ENCODE measurements at regions not wholly inside any gene's neighbourhood (a gene's known extent, or its start where the extent isn't known, plus 50 kb on each side); places are given as distances from the start of the nearest gene placed in this dataset.

DNA sequence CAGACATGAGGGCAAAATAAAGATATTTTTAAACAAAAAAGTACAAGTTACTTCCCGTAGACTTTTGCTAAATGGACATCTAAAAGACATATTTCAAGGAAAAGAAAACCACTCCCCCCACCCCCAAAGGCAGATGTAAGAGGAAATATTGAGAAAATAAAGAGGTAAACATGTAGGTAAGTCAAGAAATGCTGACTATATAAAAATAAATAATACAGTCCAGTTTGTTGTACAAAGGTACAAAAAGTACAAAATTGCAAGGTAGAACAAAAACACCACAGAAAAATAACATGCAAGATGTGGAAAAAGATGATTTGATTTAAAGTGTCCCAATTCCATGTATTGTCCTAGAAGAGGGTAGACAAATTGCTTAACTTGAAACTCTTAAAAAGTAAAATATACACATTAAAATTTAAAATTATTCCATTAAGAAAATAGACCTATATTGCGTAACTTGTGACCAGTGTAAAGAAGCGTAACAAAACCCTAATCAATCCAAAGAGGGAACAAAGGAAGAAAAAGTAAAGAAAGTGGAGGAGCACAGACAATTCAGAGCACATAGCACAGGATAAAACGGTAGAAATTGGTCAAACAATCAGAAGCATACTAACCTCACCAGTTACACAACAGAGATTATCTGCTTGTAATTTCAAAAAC is 58.4 kb upstream of the FAM216B start:
- DNase-seq = no peak

DNA sequence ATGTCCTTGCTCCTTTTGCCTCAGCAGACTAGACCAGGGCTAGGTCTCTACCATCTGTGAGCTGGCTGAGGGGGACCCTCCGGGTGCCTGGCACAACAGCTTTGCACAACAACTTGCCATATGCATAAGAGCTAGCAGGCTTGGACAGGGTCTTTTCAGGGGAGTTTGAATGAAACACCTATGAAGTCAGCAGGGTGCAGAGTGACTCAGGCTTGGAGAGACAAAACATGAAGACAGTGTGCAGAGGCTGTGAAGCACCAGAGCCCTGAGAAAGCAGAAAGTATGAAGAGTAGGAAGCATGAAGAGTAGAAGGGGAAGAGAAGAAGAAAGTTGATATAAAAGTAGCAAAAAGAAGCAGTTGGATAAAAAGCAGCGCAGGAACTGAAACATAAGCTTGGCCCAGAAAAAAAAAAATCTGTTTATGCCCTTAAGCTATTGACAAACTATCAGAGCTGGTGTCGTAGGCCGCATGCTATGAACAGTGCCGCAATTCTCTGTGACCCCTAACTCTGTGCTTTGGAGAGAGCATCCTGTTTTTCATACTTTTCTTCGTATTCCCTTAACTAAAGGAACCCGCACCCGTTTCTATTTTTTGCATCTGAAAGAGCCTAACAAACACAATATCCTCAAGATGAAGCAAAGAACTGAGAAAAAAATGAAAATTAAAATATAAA is 52.7 kb upstream of the FAM216B start:
- DNase-seq = no peak

DNA sequence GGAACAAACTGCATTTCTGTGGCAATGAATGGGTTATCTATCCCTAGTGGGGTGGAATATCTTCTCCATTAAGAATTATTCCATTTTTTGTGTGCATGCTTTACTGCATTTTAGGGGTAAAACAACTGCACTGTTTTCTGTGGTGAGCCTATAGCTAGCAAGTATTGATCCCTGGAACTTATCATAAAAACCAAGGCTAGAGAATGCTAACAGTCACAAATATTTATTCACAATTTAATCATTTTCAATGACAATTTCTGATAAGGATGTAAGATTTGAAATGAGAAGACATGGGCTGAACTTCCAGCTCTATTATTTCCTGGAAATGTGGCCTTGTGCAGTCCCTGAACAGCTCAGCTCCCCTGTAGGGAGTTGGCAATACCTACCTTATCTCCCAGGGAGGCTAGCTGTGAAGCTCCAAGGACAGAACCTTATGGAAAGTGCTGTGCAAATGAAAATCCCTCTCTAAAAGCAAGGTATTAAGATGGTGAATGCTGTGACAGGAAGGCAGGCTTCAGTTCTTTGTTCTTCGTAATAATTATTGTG is 51.5 kb upstream of the FAM216B start:
- no peak for DNase-seq
